ENCODE measurements at regions not wholly inside any gene's neighbourhood (a gene's known extent, or its start where the extent isn't known, plus 50 kb on each side); places are given as distances from the start of the nearest gene placed in this dataset.

DNA sequence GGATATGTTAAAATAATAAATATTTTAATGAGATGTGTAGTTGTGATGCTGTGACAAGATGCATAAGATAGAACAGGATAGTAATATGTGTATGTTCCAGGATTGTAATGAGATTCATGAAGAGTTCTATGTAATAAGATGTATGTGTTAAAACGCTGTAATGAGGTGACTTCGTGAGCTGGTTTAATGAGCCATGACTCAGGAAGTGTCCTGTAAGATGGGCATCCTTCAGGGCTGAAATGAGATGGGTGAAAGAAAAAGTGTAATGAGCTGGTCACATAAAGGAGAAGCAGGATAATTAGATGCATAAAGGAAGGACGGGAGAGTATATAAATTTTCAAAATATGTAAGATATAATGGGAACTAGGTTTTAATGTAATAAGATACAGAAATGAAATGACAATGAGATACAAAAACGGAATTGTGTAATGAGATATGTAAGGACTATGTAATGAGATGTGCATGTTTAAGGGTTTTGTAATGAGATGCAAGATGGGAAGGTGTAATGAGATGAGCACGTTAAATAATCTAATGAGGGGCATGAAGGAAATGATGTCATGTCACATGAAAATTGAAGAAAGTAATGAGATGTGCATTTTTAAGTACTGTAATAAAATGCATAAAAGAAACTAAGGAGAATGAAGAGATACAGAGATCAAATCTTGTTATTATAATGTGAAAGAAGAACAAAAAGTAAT lies 524.8 kb upstream of the STXBP6 start:
- Histone ChIP-seq H3K27me3 (ENCODE audit: control insufficient read depth in 1 of 2, insufficient read depth in 2 of 2, low read length in 2 of 2) (no peaks in the 10 kb centered on the region), H3K36me3 (ENCODE audit: control insufficient read depth in 2 of 2, insufficient read depth in 2 of 2, low read length in 1 of 2) (no peaks in the 10 kb centered on the region), H3K9me3 (ENCODE audit: control insufficient read depth in 2 of 2, insufficient read depth in 1 of 2, low read depth in 1 of 2, low read length in 1 of 2) (no peaks in the 10 kb centered on the region), H3K4me1 (ENCODE audit: control insufficient read depth in 2 of 2, insufficient read depth in 2 of 2, low read length in 1 of 2) (no peaks in the 10 kb centered on the region), H3K27ac (ENCODE audit: low read depth in 2 of 2, low read length in 1 of 2) (no peak overlapping the region), H3K4me3 (ENCODE audit: low read depth in 1 of 2, low read length in 2 of 2) (no peak overlapping the region)
- WGBS, 2 donors = 77 to 78% methylated on average over 5 of the region's 5 CpGs

DNA sequence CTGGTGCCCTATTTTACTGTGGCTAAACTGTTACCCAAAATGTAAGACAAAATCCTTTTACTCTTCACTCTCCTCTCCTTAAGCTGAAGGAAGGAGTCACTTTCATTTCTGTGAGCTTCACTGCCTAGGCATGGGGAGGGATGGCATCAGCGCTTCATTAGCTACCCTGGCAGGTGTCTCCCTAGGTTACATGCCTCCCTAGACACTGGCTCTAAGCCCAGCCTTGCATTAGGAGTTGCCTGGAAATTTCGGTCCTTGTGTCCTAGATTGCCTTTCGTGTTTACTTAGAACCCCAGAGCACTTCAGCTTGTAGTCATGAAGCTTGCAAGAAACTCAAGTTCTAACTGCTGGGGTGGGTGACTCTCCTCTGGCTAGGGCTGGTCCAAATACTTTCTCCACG lies 520.5 kb upstream of the STXBP6 start:
- H3K4me3 ChIP-seq (ENCODE audit: low read depth in 1 of 2, low read length in 2 of 2) = no peak overlapping the region
- 66 to 74% methylated on average over 4 of the region's 4 CpGs for WGBS, 2 donors
- H3K4me1 ChIP-seq (ENCODE audit: control insufficient read depth in 2 of 2, insufficient read depth in 2 of 2, low read length in 1 of 2) = no peaks in the 10 kb centered on the region
- no peaks in the 10 kb centered on the region for H3K27me3 ChIP-seq (ENCODE audit: control insufficient read depth in 1 of 2, insufficient read depth in 2 of 2, low read length in 2 of 2)
- H3K27ac ChIP-seq (ENCODE audit: low read depth in 2 of 2, low read length in 1 of 2) = no peak overlapping the region
- H3K9me3 ChIP-seq (ENCODE audit: control insufficient read depth in 2 of 2, insufficient read depth in 1 of 2, low read depth in 1 of 2, low read length in 1 of 2) = no peaks in the 10 kb centered on the region
- H3K36me3 ChIP-seq (ENCODE audit: control insufficient read depth in 2 of 2, insufficient read depth in 2 of 2, low read length in 1 of 2) = no peaks in the 10 kb centered on the region

DNA sequence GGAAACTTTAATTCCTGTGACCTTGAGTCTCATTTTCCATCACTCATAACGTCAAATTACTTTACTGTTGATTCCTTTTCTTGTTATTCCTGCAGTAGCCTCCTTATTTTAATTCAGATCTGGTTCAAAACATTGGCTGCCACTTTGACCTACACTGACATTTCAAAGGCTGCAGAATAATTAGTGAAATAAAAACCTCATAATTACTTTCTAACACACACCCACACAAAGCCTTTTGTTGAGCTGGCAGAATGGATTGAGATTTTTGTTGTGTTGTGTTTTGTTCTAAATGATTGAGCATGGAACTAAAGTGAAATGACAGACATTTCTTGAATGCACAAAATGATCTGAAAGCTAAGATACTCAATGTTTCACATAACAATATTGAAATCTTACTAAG lies 507.5 kb upstream of the STXBP6 start:
- no peaks in the 10 kb centered on the region for H3K36me3 ChIP-seq (ENCODE audit: control insufficient read depth in 2 of 2, insufficient read depth in 2 of 2, low read length in 1 of 2)
- no peak overlapping the region for H3K4me3 ChIP-seq (ENCODE audit: low read depth in 1 of 2, low read length in 2 of 2)
- 28 to 44% methylated on average over 1 of the region's 1 CpG for WGBS, 2 donors
- no peaks in the 10 kb centered on the region for H3K4me1 ChIP-seq (ENCODE audit: control insufficient read depth in 2 of 2, insufficient read depth in 2 of 2, low read length in 1 of 2)
- H3K9me3 ChIP-seq (ENCODE audit: control insufficient read depth in 2 of 2, insufficient read depth in 1 of 2, low read depth in 1 of 2, low read length in 1 of 2) = no peaks in the 10 kb centered on the region
- no peaks in the 10 kb centered on the region for H3K27me3 ChIP-seq (ENCODE audit: control insufficient read depth in 1 of 2, insufficient read depth in 2 of 2, low read length in 2 of 2)
- H3K27ac ChIP-seq (ENCODE audit: low read depth in 2 of 2, low read length in 1 of 2) = no peak overlapping the region

DNA sequence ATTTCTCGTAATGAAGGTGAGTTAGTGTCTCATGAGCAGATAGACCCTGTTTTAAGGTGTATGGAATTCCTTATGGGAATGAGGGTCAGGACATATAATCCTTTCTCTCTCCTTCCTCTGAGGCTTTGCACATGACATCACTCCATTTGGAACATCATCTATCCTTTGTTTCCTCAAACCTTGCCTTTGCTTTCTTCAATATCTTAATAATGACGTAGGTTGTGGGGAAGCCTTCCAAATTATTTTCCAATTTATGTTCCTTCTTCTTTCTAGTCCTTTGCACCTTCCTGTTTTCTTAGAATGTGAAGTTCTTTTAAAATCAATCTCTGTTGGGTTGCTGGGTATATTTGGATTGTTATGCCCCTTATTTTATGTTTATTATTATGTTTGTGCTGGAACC lies 502.9 kb upstream of the STXBP6 start:
- Histone ChIP-seq H3K36me3 (ENCODE audit: control insufficient read depth in 2 of 2, insufficient read depth in 2 of 2, low read length in 1 of 2) (no peaks in the 10 kb centered on the region), H3K27ac (ENCODE audit: low read depth in 2 of 2, low read length in 1 of 2) (no peak overlapping the region), H3K4me3 (ENCODE audit: low read depth in 1 of 2, low read length in 2 of 2) (no peak overlapping the region), H3K27me3 (ENCODE audit: control insufficient read depth in 1 of 2, insufficient read depth in 2 of 2, low read length in 2 of 2) (no peaks in the 10 kb centered on the region), H3K4me1 (ENCODE audit: control insufficient read depth in 2 of 2, insufficient read depth in 2 of 2, low read length in 1 of 2) (no peaks in the 10 kb centered on the region), H3K9me3 (ENCODE audit: control insufficient read depth in 2 of 2, insufficient read depth in 1 of 2, low read depth in 1 of 2, low read length in 1 of 2) (no peaks in the 10 kb centered on the region)
- 39% methylated on average over 2 of the region's 2 CpGs for WGBS, 2 donors

DNA sequence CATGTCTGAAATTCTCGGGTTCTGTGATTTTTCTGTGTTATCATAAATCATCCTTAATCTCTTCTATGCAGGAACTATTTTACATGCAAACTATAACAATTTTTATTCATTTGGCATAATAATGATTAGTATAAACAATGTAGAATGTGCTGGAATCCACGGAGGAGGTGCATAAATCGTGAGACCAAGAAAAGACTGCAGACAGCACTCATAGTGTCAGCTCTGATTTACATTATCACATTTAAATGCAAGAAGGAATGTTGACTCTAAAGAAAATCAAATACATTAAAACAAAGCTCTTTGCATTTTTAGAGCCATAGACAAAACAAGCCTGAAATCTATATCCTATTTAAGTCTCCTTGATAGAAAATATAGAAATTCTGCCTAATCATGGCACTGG lies 501.7 kb upstream of the STXBP6 start:
- Histone ChIP-seq H3K4me1 (ENCODE audit: control insufficient read depth in 2 of 2, insufficient read depth in 2 of 2, low read length in 1 of 2) (no peaks in the 10 kb centered on the region), H3K9me3 (ENCODE audit: control insufficient read depth in 2 of 2, insufficient read depth in 1 of 2, low read depth in 1 of 2, low read length in 1 of 2) (no peaks in the 10 kb centered on the region), H3K27me3 (ENCODE audit: control insufficient read depth in 1 of 2, insufficient read depth in 2 of 2, low read length in 2 of 2) (no peaks in the 10 kb centered on the region), H3K36me3 (ENCODE audit: control insufficient read depth in 2 of 2, insufficient read depth in 2 of 2, low read length in 1 of 2) (no peaks in the 10 kb centered on the region), H3K27ac (ENCODE audit: low read depth in 2 of 2, low read length in 1 of 2) (no peak overlapping the region), H3K4me3 (ENCODE audit: low read depth in 1 of 2, low read length in 2 of 2) (no peak overlapping the region)
- 38 to 44% methylated on average over 3 of the region's 3 CpGs for WGBS, 2 donors

DNA sequence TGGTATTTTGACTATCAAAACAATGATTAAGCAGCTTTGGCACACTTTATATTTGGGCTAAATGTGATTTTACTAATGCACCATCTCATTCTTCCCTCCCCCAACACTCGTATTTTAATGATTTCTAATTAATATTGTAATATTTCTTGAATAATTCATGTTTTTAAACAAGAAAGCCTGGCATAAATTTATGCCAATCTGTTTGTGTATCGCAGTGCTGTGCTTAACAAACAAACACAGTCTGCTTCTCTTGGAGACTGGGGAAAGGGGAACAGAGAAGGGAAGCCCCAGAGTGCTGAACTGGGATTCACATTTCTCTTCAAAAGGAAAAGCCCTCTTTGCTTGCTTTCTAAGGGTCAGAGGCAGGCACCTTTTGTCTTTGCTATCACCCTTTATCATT lies 496.9 kb upstream of the STXBP6 start:
- H3K4me3 ChIP-seq (ENCODE audit: low read depth in 1 of 2, low read length in 2 of 2) = no peak overlapping the region
- 54 to 57% methylated on average over 2 of the region's 2 CpGs for WGBS, 2 donors
- H3K4me1 ChIP-seq (ENCODE audit: control insufficient read depth in 2 of 2, insufficient read depth in 2 of 2, low read length in 1 of 2) = no peaks in the 10 kb centered on the region
- H3K27ac ChIP-seq (ENCODE audit: low read depth in 2 of 2, low read length in 1 of 2) = no peak overlapping the region
- H3K36me3 ChIP-seq (ENCODE audit: control insufficient read depth in 2 of 2, insufficient read depth in 2 of 2, low read length in 1 of 2) = no peaks in the 10 kb centered on the region
- no peaks in the 10 kb centered on the region for H3K27me3 ChIP-seq (ENCODE audit: control insufficient read depth in 1 of 2, insufficient read depth in 2 of 2, low read length in 2 of 2)
- no peaks in the 10 kb centered on the region for H3K9me3 ChIP-seq (ENCODE audit: control insufficient read depth in 2 of 2, insufficient read depth in 1 of 2, low read depth in 1 of 2, low read length in 1 of 2)

DNA sequence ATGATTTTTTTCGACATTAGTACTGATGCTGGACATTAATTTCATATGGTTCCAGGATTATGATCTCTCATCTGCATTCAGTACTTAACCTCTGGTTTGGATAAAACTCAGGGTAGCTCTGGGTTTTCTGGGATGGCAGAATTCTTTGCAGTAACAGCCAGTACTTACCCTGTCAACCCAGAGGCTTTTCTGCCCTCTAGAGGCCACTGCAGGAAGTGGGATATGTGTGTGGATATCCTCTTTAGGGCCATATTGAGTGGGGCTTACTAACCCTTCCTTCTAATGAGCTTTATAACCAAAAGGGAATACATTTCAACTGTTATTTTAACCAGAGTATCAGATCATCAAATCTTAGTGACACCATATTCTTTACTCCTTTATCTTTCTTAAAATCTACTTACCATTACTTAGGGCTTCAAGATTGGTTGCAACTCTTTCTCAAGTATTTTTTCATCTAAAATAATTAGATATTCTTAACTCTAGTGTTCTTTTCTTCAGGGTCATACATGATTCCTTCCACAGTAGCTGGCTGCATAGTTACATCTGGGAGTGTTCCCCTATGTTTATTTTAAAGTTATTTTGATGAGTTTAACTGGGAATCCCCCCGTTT lies 488.0 kb upstream of the STXBP6 start:
- H3K36me3 ChIP-seq (ENCODE audit: control insufficient read depth in 2 of 2, insufficient read depth in 2 of 2, low read length in 1 of 2) = no peaks in the 10 kb centered on the region

DNA sequence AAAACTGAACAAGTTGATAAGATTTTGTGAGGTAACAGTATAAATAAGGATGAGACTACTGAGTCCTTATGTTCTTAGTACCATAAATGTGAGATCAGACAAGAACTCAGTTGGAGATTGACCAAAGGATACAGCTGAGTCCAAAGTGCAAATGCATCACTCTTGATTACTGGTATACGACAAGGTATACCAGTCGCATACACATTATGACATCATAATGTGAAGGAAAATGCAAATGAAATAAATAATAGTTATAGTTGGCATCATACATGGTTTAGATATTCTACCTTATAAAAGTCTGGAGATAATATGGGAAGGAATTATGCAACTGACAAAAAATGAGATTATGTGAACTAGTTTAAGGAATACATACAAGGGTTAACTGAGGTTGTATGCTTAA lies 476.3 kb upstream of the STXBP6 start:
- H3K27ac ChIP-seq (ENCODE audit: low read depth in 2 of 2, low read length in 1 of 2) = no peak overlapping the region
- WGBS, 2 donors = 91 to 98% methylated on average over 2 of the region's 2 CpGs
- no peaks in the 10 kb centered on the region for H3K36me3 ChIP-seq (ENCODE audit: control insufficient read depth in 2 of 2, insufficient read depth in 2 of 2, low read length in 1 of 2)
- H3K4me3 ChIP-seq (ENCODE audit: low read depth in 1 of 2, low read length in 2 of 2) = no peak overlapping the region
- H3K27me3 ChIP-seq (ENCODE audit: control insufficient read depth in 1 of 2, insufficient read depth in 2 of 2, low read length in 2 of 2) = no peaks in the 10 kb centered on the region
- no peaks in the 10 kb centered on the region for H3K4me1 ChIP-seq (ENCODE audit: control insufficient read depth in 2 of 2, insufficient read depth in 2 of 2, low read length in 1 of 2)
- no peaks in the 10 kb centered on the region for H3K9me3 ChIP-seq (ENCODE audit: control insufficient read depth in 2 of 2, insufficient read depth in 1 of 2, low read depth in 1 of 2, low read length in 1 of 2)

More for the DNA sequence above, 488.0 kb upstream of the STXBP6 start:
- no peaks in the 10 kb centered on the region for H3K4me1 ChIP-seq (ENCODE audit: control insufficient read depth in 2 of 2, insufficient read depth in 2 of 2, low read length in 1 of 2)
- no peaks in the 10 kb centered on the region for H3K9me3 ChIP-seq (ENCODE audit: control insufficient read depth in 2 of 2, insufficient read depth in 1 of 2, low read depth in 1 of 2, low read length in 1 of 2)
- WGBS, 2 donors = 43 to 46% methylated on average over 2 of the region's 2 CpGs
- no peaks in the 10 kb centered on the region for H3K27me3 ChIP-seq (ENCODE audit: control insufficient read depth in 1 of 2, insufficient read depth in 2 of 2, low read length in 2 of 2)
- no peak overlapping the region for H3K27ac ChIP-seq (ENCODE audit: low read depth in 2 of 2, low read length in 1 of 2)
- H3K4me3 ChIP-seq (ENCODE audit: low read depth in 1 of 2, low read length in 2 of 2) = no peak overlapping the region

DNA sequence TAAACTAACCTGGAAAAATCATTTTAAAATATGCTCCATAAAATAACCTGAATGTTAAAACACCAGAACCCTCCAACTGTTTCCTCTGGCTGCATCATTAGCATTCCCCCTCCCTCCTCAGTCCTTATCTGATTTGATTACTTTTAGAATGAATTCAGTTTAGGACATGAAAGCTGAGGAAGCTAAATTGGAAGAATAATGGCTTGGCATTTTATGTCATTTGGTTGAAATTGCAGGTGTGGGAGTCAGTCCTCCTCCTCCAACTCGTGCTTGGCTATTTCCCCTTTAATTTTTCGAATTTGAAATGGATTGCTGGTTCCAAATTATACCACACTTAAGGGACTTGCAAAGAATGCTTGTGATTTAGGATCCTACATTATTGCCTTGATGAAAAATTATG lies 473.0 kb upstream of the STXBP6 start:
- Histone ChIP-seq H3K27ac (ENCODE audit: low read depth in 2 of 2, low read length in 1 of 2) (no peak overlapping the region), H3K4me3 (ENCODE audit: low read depth in 1 of 2, low read length in 2 of 2) (no peak overlapping the region), H3K9me3 (ENCODE audit: control insufficient read depth in 2 of 2, insufficient read depth in 1 of 2, low read depth in 1 of 2, low read length in 1 of 2) (peaks cover 0 to 4% of the 10 kb centered on the region in 2 donors), H3K36me3 (ENCODE audit: control insufficient read depth in 2 of 2, insufficient read depth in 2 of 2, low read length in 1 of 2) (no peaks in the 10 kb centered on the region), H3K27me3 (ENCODE audit: control insufficient read depth in 1 of 2, insufficient read depth in 2 of 2, low read length in 2 of 2) (no peaks in the 10 kb centered on the region), H3K4me1 (ENCODE audit: control insufficient read depth in 2 of 2, insufficient read depth in 2 of 2, low read length in 1 of 2) (no peaks in the 10 kb centered on the region)
- WGBS, 2 donors = 51 to 65% methylated on average over 2 of the region's 2 CpGs

DNA sequence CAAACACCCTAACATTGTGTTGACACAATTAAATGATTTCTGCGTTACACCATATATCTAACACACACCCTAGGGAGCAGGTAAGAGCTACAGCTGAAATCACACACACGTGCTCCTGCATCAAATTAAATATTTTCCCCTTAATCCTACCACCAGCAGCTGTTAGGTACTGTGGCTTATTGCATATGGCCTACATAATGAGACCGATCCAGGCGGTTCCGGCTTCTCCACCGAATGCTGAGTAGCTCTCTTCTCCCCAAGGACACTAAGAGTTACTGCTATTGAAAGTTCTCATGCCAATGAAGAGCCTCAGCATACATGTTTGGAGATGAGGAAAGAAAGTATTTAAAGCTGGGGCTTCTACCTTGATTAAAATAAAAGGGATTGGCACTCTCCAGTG lies 472.2 kb upstream of the STXBP6 start:
- WGBS, 2 donors = 81 to 85% methylated on average over 6 of the region's 6 CpGs

More for the DNA sequence above, 472.2 kb upstream of the STXBP6 start:
- no peaks in the 10 kb centered on the region for H3K36me3 ChIP-seq (ENCODE audit: control insufficient read depth in 2 of 2, insufficient read depth in 2 of 2, low read length in 1 of 2)
- H3K4me1 ChIP-seq (ENCODE audit: control insufficient read depth in 2 of 2, insufficient read depth in 2 of 2, low read length in 1 of 2) = no peaks in the 10 kb centered on the region
- H3K4me3 ChIP-seq (ENCODE audit: low read depth in 1 of 2, low read length in 2 of 2) = no peak overlapping the region
- no peak overlapping the region for H3K27ac ChIP-seq (ENCODE audit: low read depth in 2 of 2, low read length in 1 of 2)
- H3K27me3 ChIP-seq (ENCODE audit: control insufficient read depth in 1 of 2, insufficient read depth in 2 of 2, low read length in 2 of 2) = no peaks in the 10 kb centered on the region
- peaks cover 0 to 4% of the 10 kb centered on the region in 2 donors for H3K9me3 ChIP-seq (ENCODE audit: control insufficient read depth in 2 of 2, insufficient read depth in 1 of 2, low read depth in 1 of 2, low read length in 1 of 2)

Data from esophagus (tissue), 2 donors.